Ishikawa (cell line): ENCODE measurements at regions not wholly inside any gene's neighbourhood (a gene's known extent, or its start where the extent isn't known, plus 50 kb on each side); places are given as distances from the start of the nearest gene placed in this dataset.

Experiments
- CEBPB ChIP-seq: IDR thresholded peaks from 2 replicates; pipeline ENCODE4 v1.6.1; 2012
- CREB1 ChIP-seq: IDR thresholded peaks from 2 replicates; pipeline ENCODE4 v1.6.1; 2012; ENCODE audit warnings: low read depth
- EGR1 ChIP-seq: IDR thresholded peaks from 2 replicates; pipeline ENCODE4 v1.6.1; 2012
- EP300 ChIP-seq: IDR thresholded peaks from 2 replicates; pipeline ENCODE4 v1.6.1; 2012; ENCODE audit warnings: borderline replicate concordance
- FOXM1 ChIP-seq: IDR thresholded peaks from 2 replicates; pipeline ENCODE4 v1.6.1; 2012; ENCODE audit warnings: low read depth, borderline replicate concordance
- MAX ChIP-seq: IDR thresholded peaks from 2 replicates; pipeline ENCODE4 v1.6.1; 2012
- NFIC ChIP-seq: IDR thresholded peaks from 2 replicates; pipeline ENCODE4 v1.6.1; 2012
- RAD21 ChIP-seq: IDR thresholded peaks from 2 replicates; pipeline ENCODE4 v1.6.1; 2012; ENCODE audit warnings: low read depth
- REST ChIP-seq: IDR thresholded peaks from 2 replicates; pipeline ENCODE4 v1.6.1; 2012; ENCODE audit warnings: low read depth, mild to moderate bottlenecking
- TAF1 ChIP-seq: IDR thresholded peaks from 2 replicates; pipeline ENCODE4 v1.6.1; 2012; ENCODE audit warnings: low read depth, mild to moderate bottlenecking
- TCF12 ChIP-seq: IDR thresholded peaks from 2 replicates; pipeline ENCODE4 v1.6.1; 2012; ENCODE audit warnings: low read depth
- TEAD4 ChIP-seq: IDR thresholded peaks from 2 replicates; pipeline ENCODE4 v1.6.1; 2012
- USF1 ChIP-seq: IDR thresholded peaks from 2 replicates; pipeline ENCODE4 v1.6.1; 2012
- YY1 ChIP-seq: IDR thresholded peaks from 2 replicates; pipeline ENCODE4 v1.6.1; 2012; ENCODE audit warnings: low read depth
- ZBTB7A ChIP-seq: IDR thresholded peaks from 2 replicates; pipeline ENCODE4 v1.6.1; 2012; ENCODE audit warnings: low read depth

GRCh38 chr2:146135245-146135644 is 1615.3 kb upstream of the ZEB2 start:
- no peak for TF ChIP-seq CREB1
- TF ChIP-seq FOXM1 = no peak
- TF ChIP-seq TAF1 = no peak
- TF ChIP-seq REST = no peak
- no peak for TF ChIP-seq ZBTB7A
- no peak for TF ChIP-seq EGR1
- no peak for TF ChIP-seq TCF12
- TF ChIP-seq USF1 = no peak
- no peak for TF ChIP-seq YY1

- TF ChIP-seq MAX (no peak), RAD21 (no peak), FOXM1 (no peak), TEAD4 (no peak)
Observed at GRCh38 chr2:146131785-146132184, 1611.9 kb upstream of the ZEB2 start.

GRCh38 chr2:146131048-146131447 is 1611.1 kb upstream of the ZEB2 start:
- no peak for TF ChIP-seq TCF12
- no peak for TF ChIP-seq EP300
- no peak for TF ChIP-seq ZBTB7A
- no peak for TF ChIP-seq CREB1
- no peak for TF ChIP-seq TEAD4
- TF ChIP-seq EGR1 = no peak
- no peak for TF ChIP-seq FOXM1
- no peak for TF ChIP-seq REST
- no peak for TF ChIP-seq CEBPB
- no peak for TF ChIP-seq USF1
- no peak for TF ChIP-seq NFIC
- no peak for TF ChIP-seq TAF1
- TF ChIP-seq YY1 = no peak
- no peak for TF ChIP-seq MAX
- TF ChIP-seq RAD21 = no peak

- TF ChIP-seq TEAD4 = no peak
- no peak for TF ChIP-seq MAX
- TF ChIP-seq TCF12 = no peak
- no peak for TF ChIP-seq CEBPB
- TF ChIP-seq TAF1 = no peak
- TF ChIP-seq RAD21 = no peak
- no peak for TF ChIP-seq NFIC
- no peak for TF ChIP-seq EGR1
- no peak for TF ChIP-seq YY1
- TF ChIP-seq USF1 = no peak
- TF ChIP-seq ZBTB7A = no peak
- no peak for TF ChIP-seq FOXM1
- TF ChIP-seq CREB1 = no peak
- no peak for TF ChIP-seq REST
- TF ChIP-seq EP300 = no peak
Observed at GRCh38 chr2:146130290-146130689, 1610.4 kb upstream of the ZEB2 start.
